Trophoblast cell (in vitro differentiated cells and primary cell): ENCODE measurements at regions not wholly inside any gene's neighbourhood (a gene's known extent, or its start where the extent isn't known, plus 50 kb on each side); places are given as distances from the start of the nearest gene placed in this dataset.
A peak's percentile ranks its signal among the peaks of the same experiment; 100 is the strongest.

Experiments
- DNase-seq, 2 donors: peaks; one replicate each; pipeline ENCODE4 v3.0.0-alpha.2; 2016
- H2AFZ ChIP-seq: 2 replicates; pipeline ENCODE4 v1.6.1; 2013; ENCODE audit warnings: low read length, moderate library complexity, mild to moderate bottlenecking; ENCODE audit not compliant: insufficient read depth, poor library complexity
- H2AK5ac ChIP-seq: 2 replicates; pipeline ENCODE4 v1.6.1; 2013; ENCODE audit warnings: mild to moderate bottlenecking, low read length
- H2BK120ac ChIP-seq: 2 replicates; pipeline ENCODE4 v1.6.1; 2013; ENCODE audit warnings: low read length, mild to moderate bottlenecking, moderate library complexity; ENCODE audit not compliant: insufficient read depth, poor library complexity
- H2BK12ac ChIP-seq: 2 replicates; pipeline ENCODE4 v1.6.1; 2013; ENCODE audit warnings: mild to moderate bottlenecking, low read length, moderate library complexity
- H2BK5ac ChIP-seq: 2 replicates; pipeline ENCODE4 v1.6.1; 2013; ENCODE audit warnings: low read length, low read depth, moderate library complexity, mild to moderate bottlenecking; ENCODE audit not compliant: poor library complexity
- H3K14ac ChIP-seq: 2 replicates; pipeline ENCODE4 v1.6.1; 2013; ENCODE audit warnings: mild to moderate bottlenecking, low read length
- H3K18ac ChIP-seq: 2 replicates; pipeline ENCODE4 v1.6.1; 2013; ENCODE audit warnings: mild to moderate bottlenecking, low read length
- H3K23ac ChIP-seq: 2 replicates; pipeline ENCODE4 v1.6.1; 2013; ENCODE audit warnings: low read length
- H3K27ac ChIP-seq: 2 replicates; pipeline ENCODE4 v1.5.1; 2013; ENCODE audit warnings: low read depth, mild to moderate bottlenecking, inconsistent platforms, low read length, moderate library complexity
- H3K27me3 ChIP-seq: 2 replicates; pipeline ENCODE4 v1.6.1; 2013; ENCODE audit warnings: inconsistent platforms, mild to moderate bottlenecking, low read length, moderate library complexity; ENCODE audit not compliant: insufficient read depth
- H3K36me3 ChIP-seq, 2 experiments: 1 replicate in 1 of 2; 2 replicates in 1 of 2; pipeline ENCODE4 v1.6.1; 2013; ENCODE audit warnings: low read length in 2 of 2, mild to moderate bottlenecking in 2 of 2, moderate library complexity in 1 of 2; ENCODE audit not compliant: insufficient read depth in 2 of 2, control insufficient read depth in 1 of 2
- H3K4ac ChIP-seq: 2 replicates; pipeline ENCODE4 v1.6.1; 2013; ENCODE audit warnings: low read depth, mild to moderate bottlenecking, low read length, moderate library complexity
- H3K4me1 ChIP-seq, 2 experiments: 1 replicate in 1 of 2; 2 replicates in 1 of 2; pipeline ENCODE4 v1.6.1; 2013; ENCODE audit warnings: low read length in 2 of 2, mild to moderate bottlenecking in 2 of 2, moderate library complexity in 1 of 2; ENCODE audit not compliant: insufficient read depth in 2 of 2, control insufficient read depth in 1 of 2
- H3K4me2 ChIP-seq: 2 replicates; pipeline ENCODE4 v1.6.1; 2013; ENCODE audit warnings: inconsistent platforms, mild to moderate bottlenecking, low read length, moderate library complexity
- H3K4me3 ChIP-seq: 2 replicates; pipeline ENCODE4 v1.5.1; 2013; ENCODE audit warnings: mild to moderate bottlenecking, low read depth, low read length, inconsistent platforms
- H3K79me1 ChIP-seq: one replicate; pipeline ENCODE4 v1.6.1; 2013; ENCODE audit warnings: low read length
- H3K79me2 ChIP-seq: 2 replicates; pipeline ENCODE4 v1.6.1; 2013; ENCODE audit warnings: low read length, mild to moderate bottlenecking; ENCODE audit not compliant: control insufficient read depth, insufficient read depth, poor library complexity
- H3K9ac ChIP-seq: 2 replicates; pipeline ENCODE4 v1.6.1; 2013; ENCODE audit warnings: mild to moderate bottlenecking, low read length
- H3K9me3 ChIP-seq: 2 replicates; pipeline ENCODE4 v1.6.1; 2013; ENCODE audit warnings: low read depth, mild to moderate bottlenecking, control low read depth, inconsistent platforms, low read length; ENCODE audit not compliant: insufficient read depth
- H4K12ac ChIP-seq: 2 replicates; pipeline ENCODE4 v1.6.1; 2013; ENCODE audit warnings: low read depth, mild to moderate bottlenecking, low read length, moderate library complexity
- H4K8ac ChIP-seq: 2 replicates; pipeline ENCODE4 v1.6.1; 2013; ENCODE audit warnings: low read depth, mild to moderate bottlenecking, low read length, moderate library complexity
- H4K91ac ChIP-seq: one replicate; pipeline ENCODE4 v1.6.1; 2013; ENCODE audit warnings: low read depth, mild to moderate bottlenecking, low read length, moderate library complexity
- WGBS: extraction: QIAGEN DNeasy Blood & Tissue Kit; methylation state at CpG from one replicate; pipeline ENCODE4 v1.1.7; 2013; ENCODE audit warnings: missing lambda C conversion rate; ENCODE audit not compliant: insufficient read length, insufficient coverage; ENCODE audit errors: extremely low coverage; 5-methylcytosine and 5-hydroxymethylcytosine counted together

- Histone ChIP-seq H2BK120ac (no peak overlapping the region), H3K18ac (no peak overlapping the region), H2AK5ac (no peak overlapping the region), H3K4me2 (no peak overlapping the region), H3K79me1 (no peaks in the 10 kb centered on the region), H2BK12ac (no peak overlapping the region), H3K36me3 (no peaks in the 10 kb centered on the region), H3K27ac (no peak overlapping the region), H3K4me3 (no peak overlapping the region), H4K8ac (no peak overlapping the region), H3K4ac (no peak overlapping the region), H3K23ac (no peak overlapping the region), H3K9ac (no peak overlapping the region), H3K27me3 (no peaks in the 10 kb centered on the region), H3K9me3 (no peaks in the 10 kb centered on the region), H3K79me2 (no peaks in the 10 kb centered on the region), H3K4me1 (peaks cover 0 to 2% of the 10 kb centered on the region in 2 experiments), H4K91ac (no peak overlapping the region), H2BK5ac (no peak overlapping the region), H3K14ac (no peak overlapping the region), H2AFZ (no peak overlapping the region), H4K12ac (no peak overlapping the region)
- no peak for DNase-seq
- WGBS, result no CpG with 5 or more reads among the region's 1 CpG
Observed at GRCh38 chr6:15014958-15015357, 230.9 kb upstream of the JARID2 start.

GRCh38 chr6:15016813-15017212, 229.1 kb upstream of the JARID2 start:
- no peak for DNase-seq
- no peak overlapping the region for H4K91ac ChIP-seq
- WGBS, result no CpG with 5 or more reads among the region's 6 CpGs

GRCh38 chr6:15017261-15017660, 228.6 kb upstream of the JARID2 start:
- no peaks in the 10 kb centered on the region for H3K9me3 ChIP-seq
- H3K79me2 ChIP-seq, result no peaks in the 10 kb centered on the region
- H4K8ac ChIP-seq, result no peak overlapping the region
- H3K9ac ChIP-seq, result no peak overlapping the region
- no peak overlapping the region for H2AFZ ChIP-seq
- H3K18ac ChIP-seq, result no peak overlapping the region
- no peak overlapping the region for H3K4ac ChIP-seq
- H4K91ac ChIP-seq, result no peak overlapping the region
- no peaks in the 10 kb centered on the region for H3K27me3 ChIP-seq
- H3K4me2 ChIP-seq, result no peak overlapping the region
- H2BK5ac ChIP-seq, result no peak overlapping the region
- no peaks in the 10 kb centered on the region for H3K79me1 ChIP-seq
- peaks cover 7% of the 10 kb centered on the region in 2 experiments for H3K4me1 ChIP-seq
- no peak overlapping the region for H3K27ac ChIP-seq
- no CpG with 5 or more reads among the region's 11 CpGs for WGBS
- peak; percentile 24 to 44 for DNase-seq
- H4K12ac ChIP-seq, result no peak overlapping the region
- H2AK5ac ChIP-seq, result no peak overlapping the region
- no peak overlapping the region for H3K14ac ChIP-seq
- no peak overlapping the region for H2BK12ac ChIP-seq
- no peak overlapping the region for H2BK120ac ChIP-seq
- H3K4me3 ChIP-seq, result no peak overlapping the region
- no peak overlapping the region for H3K23ac ChIP-seq
- H3K36me3 ChIP-seq, result no peaks in the 10 kb centered on the region

More at GRCh38 chr6:15016813-15017212, 229.1 kb upstream of the JARID2 start:
- Histone ChIP-seq H3K4me1 (peaks cover 4 to 6% of the 10 kb centered on the region in 2 experiments), H3K9ac (no peak overlapping the region), H3K79me1 (no peaks in the 10 kb centered on the region), H2BK12ac (no peak overlapping the region), H3K36me3 (no peaks in the 10 kb centered on the region), H3K4me2 (no peak overlapping the region), H3K18ac (no peak overlapping the region), H3K23ac (no peak overlapping the region), H3K27me3 (no peaks in the 10 kb centered on the region), H3K4ac (no peak overlapping the region), H4K12ac (no peak overlapping the region), H3K4me3 (no peak overlapping the region), H2BK5ac (no peak overlapping the region), H2AK5ac (no peak overlapping the region), H3K9me3 (no peaks in the 10 kb centered on the region), H3K27ac (no peak overlapping the region), H4K8ac (no peak overlapping the region), H2BK120ac (no peak overlapping the region), H3K14ac (no peak overlapping the region), H2AFZ (no peak overlapping the region), H3K79me2 (no peaks in the 10 kb centered on the region)

DNA sequence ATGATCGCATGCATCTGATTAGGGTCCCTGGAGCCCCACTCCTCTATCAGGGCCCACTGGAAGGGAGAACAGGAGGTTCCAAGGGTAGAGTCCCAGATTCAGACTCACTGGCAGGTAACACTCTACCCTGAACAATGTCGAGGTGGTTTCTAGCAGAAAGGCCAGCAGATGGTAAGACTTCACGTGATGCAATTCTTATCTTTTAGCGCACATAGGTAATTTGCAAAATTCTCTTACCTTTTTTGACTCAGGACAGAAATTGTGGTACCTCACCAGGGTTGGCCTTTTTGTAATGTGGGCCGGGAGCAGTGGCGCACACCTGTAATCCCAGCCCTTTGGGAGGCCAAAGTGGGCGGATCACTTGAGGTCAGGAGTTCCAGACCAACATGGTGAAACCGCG, 228.1 kb upstream of the JARID2 start:
- Histone ChIP-seq H3K36me3 (no peaks in the 10 kb centered on the region), H3K9me3 (no peaks in the 10 kb centered on the region), H3K9ac (no peak overlapping the region), H3K14ac (no peak overlapping the region), H3K27me3 (no peaks in the 10 kb centered on the region), H3K79me2 (no peaks in the 10 kb centered on the region), H3K27ac (no peak overlapping the region), H3K79me1 (no peaks in the 10 kb centered on the region), H2BK120ac (no peak overlapping the region), H3K23ac (no peak overlapping the region), H2AFZ (no peak overlapping the region), H2AK5ac (no peak overlapping the region), H4K12ac (no peak overlapping the region), H3K4me1 (peaks cover 7% of the 10 kb centered on the region in 2 experiments), H3K4me2 (no peak overlapping the region), H2BK12ac (no peak overlapping the region), H3K18ac (no peak overlapping the region), H4K91ac (no peak overlapping the region), H2BK5ac (no peak overlapping the region), H3K4me3 (no peak overlapping the region), H4K8ac (no peak overlapping the region), H3K4ac (no peak overlapping the region)
- DNase-seq, result peak; percentile 25 to 75
- no CpG with 5 or more reads among the region's 9 CpGs for WGBS
